RWPE1 (cell line): ENCODE measurements at regions not wholly inside any gene's neighbourhood (a gene's known extent, or its start where the extent isn't known, plus 50 kb on each side); places are given as distances from the start of the nearest gene placed in this dataset.

Source experiments
- CTCF ChIA-PET: fragments of 350-600 bp; sonication (Branson Sonifier 250); formaldehyde crosslinking; extraction: SDS; loops from one replicate; lab custom pipeline; 2021; lab: Yijun Ruan, JAX
- POLR2A ChIA-PET: fragments of 400-600 bp; formaldehyde crosslinking; extraction: SDS; loops from one replicate; lab custom pipeline; 2020; ENCODE audit warnings: antibody characterized with exemption; ENCODE audit not compliant: low non-redundant PET; lab: Yijun Ruan, JAX
- DNase-seq: peaks from one replicate; pipeline ENCODE4 v3.0.0; 2012; ENCODE audit warnings: low spot score
- H3K27ac ChIP-seq: fragments of 450-650 bp; 2 replicates; pipeline ENCODE4 v1.5.1; 2017
- TF ChIP-seq, protein P1 (sequence below): fragments of 450-650 bp; conservative IDR thresholded peaks from 2 replicates; pipeline ENCODE4 v1.5.1; 2017; ENCODE audit warnings: low read depth, mild to moderate bottlenecking

DNA sequence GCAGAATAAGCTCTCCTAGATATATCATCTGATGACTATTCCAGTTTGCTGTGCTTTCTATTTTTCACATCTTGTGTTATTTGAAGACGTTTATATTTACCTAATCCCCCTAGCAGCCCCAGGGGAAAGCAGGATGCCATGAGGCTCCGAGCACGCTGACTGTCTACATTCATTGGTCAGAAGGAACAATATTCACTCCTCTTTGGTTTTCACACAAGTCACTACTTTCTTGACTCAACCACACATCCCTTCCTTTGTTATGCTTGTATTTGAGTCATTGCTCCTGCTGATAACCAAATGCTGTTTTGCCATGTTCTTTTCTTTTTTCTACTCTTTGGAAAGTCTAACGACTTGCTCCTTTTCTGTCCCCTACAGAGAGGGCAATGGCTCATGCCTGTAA is 86.5 kb upstream of the SLC38A2 start:
- TF ChIP-seq, protein P1, sequence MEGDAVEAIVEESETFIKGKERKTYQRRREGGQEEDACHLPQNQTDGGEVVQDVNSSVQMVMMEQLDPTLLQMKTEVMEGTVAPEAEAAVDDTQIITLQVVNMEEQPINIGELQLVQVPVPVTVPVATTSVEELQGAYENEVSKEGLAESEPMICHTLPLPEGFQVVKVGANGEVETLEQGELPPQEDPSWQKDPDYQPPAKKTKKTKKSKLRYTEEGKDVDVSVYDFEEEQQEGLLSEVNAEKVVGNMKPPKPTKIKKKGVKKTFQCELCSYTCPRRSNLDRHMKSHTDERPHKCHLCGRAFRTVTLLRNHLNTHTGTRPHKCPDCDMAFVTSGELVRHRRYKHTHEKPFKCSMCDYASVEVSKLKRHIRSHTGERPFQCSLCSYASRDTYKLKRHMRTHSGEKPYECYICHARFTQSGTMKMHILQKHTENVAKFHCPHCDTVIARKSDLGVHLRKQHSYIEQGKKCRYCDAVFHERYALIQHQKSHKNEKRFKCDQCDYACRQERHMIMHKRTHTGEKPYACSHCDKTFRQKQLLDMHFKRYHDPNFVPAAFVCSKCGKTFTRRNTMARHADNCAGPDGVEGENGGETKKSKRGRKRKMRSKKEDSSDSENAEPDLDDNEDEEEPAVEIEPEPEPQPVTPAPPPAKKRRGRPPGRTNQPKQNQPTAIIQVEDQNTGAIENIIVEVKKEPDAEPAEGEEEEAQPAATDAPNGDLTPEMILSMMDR = no peak
- POLR2A ChIA-PET = no interaction called here
- CTCF ChIA-PET = interaction anchor here (0.6 kb wide), 1 partner anchor 19 kb away, joined by 5 read pairs; no protein-coding TSS in a partner anchor
- no peak overlapping the region for H3K27ac ChIP-seq
- DNase-seq = no peak

- ChIA-PET CTCF (interaction anchor here (0.6 kb wide), 1 partner anchor 14 kb away, joined by 4 read pairs; no protein-coding TSS in a partner anchor), POLR2A (no interaction called here)
- no peak for DNase-seq
- TF ChIP-seq, protein P1 = no peak
- H3K27ac ChIP-seq = no peak overlapping the region
Measured at GRCh38 chr12:46458500-46459102, 86.0 kb upstream of the SLC38A2 start.

- H3K27ac ChIP-seq = no peak overlapping the region
- ChIA-PET POLR2A (no interaction called here), CTCF (no interaction called here)
- TF ChIP-seq, protein P1 = no peak
- no peak for DNase-seq
Measured at GRCh38 chr12:46457958-46458357, 85.4 kb upstream of the SLC38A2 start.

DNA sequence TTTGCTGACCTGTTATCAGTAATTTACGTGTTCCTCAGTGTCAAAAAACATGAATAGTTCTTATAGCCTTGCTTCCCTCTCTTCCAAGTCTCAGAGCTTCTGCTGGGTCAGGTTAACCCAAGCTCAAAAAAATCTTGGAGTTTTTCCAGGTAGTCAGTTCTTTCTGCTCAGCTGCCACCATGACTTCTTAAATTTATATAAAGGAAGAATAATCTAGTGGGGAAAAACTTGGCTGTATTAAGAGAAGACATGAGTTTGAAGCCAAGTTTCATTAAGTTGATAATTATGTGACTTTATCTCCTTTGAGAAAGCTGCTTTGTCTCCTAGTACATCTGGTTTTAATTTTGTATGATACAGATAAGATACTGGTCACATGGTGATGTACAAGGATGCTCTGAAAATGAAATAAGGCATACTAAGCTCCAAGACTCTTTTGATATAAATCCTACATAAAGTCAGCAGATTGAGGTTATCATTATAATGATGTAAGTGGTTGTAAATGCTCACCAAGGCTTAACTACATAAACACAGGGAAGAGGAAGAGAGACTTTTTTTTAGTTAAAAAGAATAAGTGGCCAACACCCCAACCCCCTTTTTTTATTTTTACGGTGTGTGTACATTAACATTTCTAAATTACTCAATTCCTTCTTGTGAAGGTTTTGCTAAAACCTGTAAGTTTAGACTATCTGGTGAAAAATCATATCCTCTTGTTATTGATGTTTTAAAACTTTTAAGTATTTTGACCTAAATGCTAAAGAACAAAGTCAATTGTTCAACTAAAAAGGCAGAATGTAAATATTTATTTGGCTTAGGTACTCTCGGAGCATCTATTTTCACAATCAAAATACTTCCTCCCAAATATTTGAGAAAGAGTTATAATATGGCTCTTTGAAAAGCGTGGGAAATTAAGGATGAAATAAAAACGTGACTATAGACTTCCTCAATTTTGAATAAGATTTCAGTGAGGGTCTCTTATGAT is 84.1 kb upstream of the SLC38A2 start:
- CTCF ChIA-PET = no interaction called here
- TF ChIP-seq, protein P1 = no peak
- no peak for DNase-seq
- H3K27ac ChIP-seq = no peak overlapping the region
- POLR2A ChIA-PET = no interaction called here

GRCh38 chr12:46455648-46456352 is 83.2 kb upstream of the SLC38A2 start:
- H3K27ac ChIP-seq = no peak overlapping the region
- CTCF ChIA-PET = no interaction called here
- DNase-seq = peak; percentile 66
- TF ChIP-seq, protein P1 = no peak
- POLR2A ChIA-PET = no interaction called here

GRCh38 chr12:46454981-46455380 is 82.4 kb upstream of the SLC38A2 start:
- ChIA-PET CTCF (no interaction called here), POLR2A (no interaction called here)
- no peak overlapping the region for H3K27ac ChIP-seq
- TF ChIP-seq, protein P1 = no peak
- DNase-seq = no peak
